ENCODE measurements at regions not wholly inside any gene's neighbourhood (a gene's known extent, or its start where the extent isn't known, plus 50 kb on each side); places are given as distances from the start of the nearest gene placed in this dataset.

DNA sequence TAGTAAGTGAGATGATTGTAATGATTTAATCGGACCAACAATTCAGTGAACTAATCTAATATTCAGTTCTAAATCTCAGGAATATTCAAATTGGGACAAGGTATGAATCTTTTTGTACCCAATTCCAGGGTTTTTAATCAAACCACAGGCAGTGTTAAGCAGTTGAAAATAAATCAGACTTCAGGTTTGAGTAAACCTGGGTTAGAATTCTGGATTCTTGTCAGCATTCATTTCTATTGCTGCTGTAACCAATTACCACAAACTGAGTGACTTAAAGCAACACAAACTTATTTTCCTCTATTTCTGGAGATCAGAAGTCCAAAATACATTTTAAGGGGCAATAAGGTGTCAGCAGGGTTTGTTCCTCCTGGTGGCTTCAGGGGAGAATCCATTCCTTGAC is 208.4 kb upstream of the ZPLD1 start:
- no peak for TF ChIP-seq CSDC2 (CRISPR knock-in tag; IDR thresholded peaks at IDR 0.05)
- TF ChIP-seq, protein P1, sequence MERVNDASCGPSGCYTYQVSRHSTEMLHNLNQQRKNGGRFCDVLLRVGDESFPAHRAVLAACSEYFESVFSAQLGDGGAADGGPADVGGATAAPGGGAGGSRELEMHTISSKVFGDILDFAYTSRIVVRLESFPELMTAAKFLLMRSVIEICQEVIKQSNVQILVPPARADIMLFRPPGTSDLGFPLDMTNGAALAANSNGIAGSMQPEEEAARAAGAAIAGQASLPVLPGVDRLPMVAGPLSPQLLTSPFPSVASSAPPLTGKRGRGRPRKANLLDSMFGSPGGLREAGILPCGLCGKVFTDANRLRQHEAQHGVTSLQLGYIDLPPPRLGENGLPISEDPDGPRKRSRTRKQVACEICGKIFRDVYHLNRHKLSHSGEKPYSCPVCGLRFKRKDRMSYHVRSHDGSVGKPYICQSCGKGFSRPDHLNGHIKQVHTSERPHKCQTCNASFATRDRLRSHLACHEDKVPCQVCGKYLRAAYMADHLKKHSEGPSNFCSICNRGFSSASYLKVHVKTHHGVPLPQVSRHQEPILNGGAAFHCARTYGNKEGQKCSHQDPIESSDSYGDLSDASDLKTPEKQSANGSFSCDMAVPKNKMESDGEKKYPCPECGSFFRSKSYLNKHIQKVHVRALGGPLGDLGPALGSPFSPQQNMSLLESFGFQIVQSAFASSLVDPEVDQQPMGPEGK (CRISPR knock-in tag; IDR thresholded peaks at IDR 0.05; ENCODE audit: borderline replicate concordance) = no peak
- TF ChIP-seq ZC3H10 (CRISPR knock-in tag; IDR thresholded peaks at IDR 0.05) = no peak
